ENCODE measurements at regions not wholly inside any gene's neighbourhood (a gene's known extent, or its start where the extent isn't known, plus 50 kb on each side); places are given as distances from the start of the nearest gene placed in this dataset.

GRCh38 chr5:52690236-52690768 lies 97.4 kb upstream of the ITGA1 start:
- DNase-seq = no peak

GRCh38 chr5:52692039-52692438 lies 95.7 kb upstream of the ITGA1 start:
- DNase-seq = no peak

GRCh38 chr5:52692606-52693005 lies 95.1 kb upstream of the ITGA1 start:
- no peak for DNase-seq

GRCh38 chr5:52693280-52693679 lies 94.4 kb upstream of the ITGA1 start:
- DNase-seq = no peak

- DNase-seq = no peak
Observed at GRCh38 chr5:52693836-52694235, 93.9 kb upstream of the ITGA1 start.

GRCh38 chr5:52694648-52695047 lies 93.1 kb upstream of the ITGA1 start:
- DNase-seq = no peak

- DNase-seq = no peak
Observed at GRCh38 chr5:52702877-52703276, 84.8 kb upstream of the ITGA1 start.

- DNase-seq = no peak
Observed at GRCh38 chr5:52703321-52703720, 84.4 kb upstream of the ITGA1 start.

- no peak for DNase-seq
Observed at GRCh38 chr5:52705720-52706119, 82.0 kb upstream of the ITGA1 start.

- DNase-seq = no peak
Observed at GRCh38 chr5:52706775-52707174, 80.9 kb upstream of the ITGA1 start.

- DNase-seq = no peak
Observed at GRCh38 chr5:52707616-52708015, 80.1 kb upstream of the ITGA1 start.

- DNase-seq = no peak
Observed at GRCh38 chr5:52708463-52708862, 79.3 kb upstream of the ITGA1 start.

- no peak for DNase-seq
Observed at GRCh38 chr5:52709167-52709925, 78.4 kb upstream of the ITGA1 start.

GRCh38 chr5:52710310-52710971 lies 77.3 kb upstream of the ITGA1 start:
- DNase-seq = no peak

GRCh38 chr5:52710972-52711596 lies 76.6 kb upstream of the ITGA1 start:
- no peak for DNase-seq

GRCh38 chr5:52712354-52712753 lies 75.4 kb upstream of the ITGA1 start:
- DNase-seq = no peak

GRCh38 chr5:52725065-52725746 lies 62.5 kb upstream of the ITGA1 start:
- DNase-seq = peak; percentile 64

- DNase-seq = peak; percentile 64
Observed at GRCh38 chr5:52725808-52726207, 61.9 kb upstream of the ITGA1 start.

GRCh38 chr5:52727020-52727419 lies 60.7 kb upstream of the ITGA1 start:
- DNase-seq = no peak

- DNase-seq = no peak
Observed at GRCh38 chr5:52727576-52727975, 60.1 kb upstream of the ITGA1 start.

GRCh38 chr5:52728224-52728623 lies 59.5 kb upstream of the ITGA1 start:
- DNase-seq = no peak

- DNase-seq = no peak
Observed at GRCh38 chr5:52728686-52729085, 59.0 kb upstream of the ITGA1 start.

- no peak for DNase-seq
Observed at GRCh38 chr5:52731274-52732027, 56.3 kb upstream of the ITGA1 start.
